ENCODE measurements at regions not wholly inside any gene's neighbourhood (a gene's known extent, or its start where the extent isn't known, plus 50 kb on each side); places are given as distances from the start of the nearest gene placed in this dataset.

DNA sequence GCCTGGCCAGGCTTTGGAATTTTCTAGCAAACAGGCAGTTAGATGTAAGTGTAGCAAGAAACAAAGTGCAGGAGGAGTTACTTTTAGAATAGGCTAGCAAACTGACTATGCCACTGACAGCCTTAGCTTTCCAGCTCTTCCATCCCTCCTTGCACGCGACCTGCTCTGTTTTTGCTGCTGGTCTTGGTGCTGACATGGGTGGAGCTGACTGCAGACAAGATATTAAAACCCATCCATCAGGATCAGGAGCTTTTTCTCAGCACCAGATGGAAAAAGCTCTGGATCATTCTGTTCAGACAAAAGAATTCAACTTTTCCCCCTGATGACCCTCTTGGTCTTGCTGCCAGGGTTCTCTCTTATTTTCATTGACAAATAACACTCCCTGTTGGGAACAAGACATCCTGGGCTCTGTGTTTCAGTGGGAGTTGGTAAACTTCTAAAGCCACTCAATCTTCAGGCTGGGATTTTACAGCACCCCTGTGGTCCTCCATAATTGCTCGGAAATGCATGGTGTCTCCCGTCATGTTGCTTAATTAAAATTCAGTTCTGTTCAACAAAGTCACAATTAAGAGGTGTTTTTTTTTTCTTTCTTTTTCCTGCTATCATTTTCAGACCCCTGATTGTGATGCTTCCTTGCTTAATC, 240.0 kb upstream of the LARGE1 start:
- no peak for DNase-seq

DNA sequence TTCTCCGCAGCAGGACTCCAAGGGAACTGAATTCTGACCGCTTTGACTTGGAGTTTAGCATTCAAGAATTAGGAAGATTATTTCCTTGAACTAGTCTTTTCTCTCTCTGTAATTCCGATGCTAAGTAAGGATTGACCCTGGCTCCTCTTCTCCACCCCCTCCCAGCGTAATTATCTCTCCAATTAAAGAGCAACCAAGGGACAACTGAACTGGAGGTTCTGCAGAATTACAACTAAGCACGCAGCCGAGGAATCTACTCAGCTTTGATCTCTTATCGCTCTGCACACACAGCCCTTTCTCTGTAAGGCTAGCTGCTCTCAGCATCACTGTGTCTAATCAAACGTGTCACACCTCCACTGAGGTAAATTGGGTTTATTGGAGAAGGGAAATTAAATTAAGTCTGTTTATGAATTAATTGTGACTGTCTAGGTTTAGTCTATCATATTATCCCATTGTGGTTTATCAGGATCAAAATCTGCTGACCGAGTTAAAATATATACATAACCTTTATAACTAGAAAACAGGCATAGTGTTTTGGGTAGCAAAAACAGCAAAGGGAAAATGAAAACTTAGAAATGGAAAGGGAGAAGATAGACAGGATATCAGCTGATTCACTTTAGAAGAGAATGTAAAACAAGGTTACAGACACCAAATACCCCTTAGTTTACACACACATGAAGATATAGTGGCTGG, 241.3 kb upstream of the LARGE1 start:
- no peak for DNase-seq

DNA sequence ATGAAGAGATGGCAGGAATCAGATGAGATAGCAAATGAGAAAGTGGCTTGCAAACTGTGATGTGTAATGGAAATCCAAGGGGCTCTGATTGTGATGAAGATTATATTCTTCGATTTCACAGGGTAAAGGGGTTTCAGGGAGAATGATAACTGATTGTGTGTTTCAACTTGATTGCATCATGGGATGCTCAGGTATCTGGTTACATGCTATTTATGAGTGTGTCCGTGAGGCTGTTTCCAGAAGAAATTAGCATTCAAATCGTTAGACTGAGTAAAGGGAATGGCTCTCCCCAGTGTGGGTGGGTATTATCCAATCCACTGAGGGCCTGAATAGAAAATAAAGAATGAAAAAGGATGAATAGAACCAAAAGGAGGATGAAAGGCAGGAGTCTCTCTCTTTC, 278.7 kb upstream of the LARGE1 start:
- DNase-seq: no peak

DNA sequence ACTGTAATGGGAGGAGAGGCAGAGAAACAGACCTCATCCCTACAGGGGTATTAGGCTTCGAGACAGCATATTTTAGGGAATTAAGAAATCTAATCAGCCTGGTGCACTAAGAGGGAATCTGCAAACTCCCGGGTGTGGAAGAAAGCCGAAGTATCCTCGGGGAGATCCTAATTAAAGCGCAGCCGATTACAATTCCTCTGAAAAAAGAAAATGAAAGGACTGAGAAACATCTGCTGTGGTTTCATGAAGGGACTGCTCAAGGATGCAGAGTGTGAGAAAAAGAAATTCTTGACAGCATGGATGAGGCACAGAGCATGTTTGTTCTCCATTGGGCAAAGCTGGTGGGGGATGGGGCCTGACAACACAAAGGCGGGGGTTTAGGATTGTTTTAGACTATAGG, 290.0 kb upstream of the LARGE1 start:
- no peak for DNase-seq

DNA sequence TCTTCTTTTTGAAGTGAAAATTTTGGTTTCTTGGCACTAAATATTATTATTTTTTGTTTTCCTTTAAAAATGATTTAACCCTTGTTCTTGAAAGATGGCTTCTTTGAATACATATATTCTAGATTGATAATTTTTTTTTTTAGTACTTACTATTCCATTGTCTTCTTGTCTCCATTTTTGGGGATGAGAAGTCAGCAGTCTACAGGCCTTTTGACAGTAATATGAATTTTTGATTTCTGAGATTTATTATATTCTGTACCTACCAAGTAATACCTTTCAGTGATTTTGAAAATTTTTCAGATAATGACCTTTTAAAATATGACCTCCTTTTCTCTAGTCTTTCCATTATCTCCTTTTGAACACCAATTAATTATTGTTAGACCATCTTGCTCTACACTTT, 294.1 kb upstream of the LARGE1 start:
- DNase-seq: no peak

DNA sequence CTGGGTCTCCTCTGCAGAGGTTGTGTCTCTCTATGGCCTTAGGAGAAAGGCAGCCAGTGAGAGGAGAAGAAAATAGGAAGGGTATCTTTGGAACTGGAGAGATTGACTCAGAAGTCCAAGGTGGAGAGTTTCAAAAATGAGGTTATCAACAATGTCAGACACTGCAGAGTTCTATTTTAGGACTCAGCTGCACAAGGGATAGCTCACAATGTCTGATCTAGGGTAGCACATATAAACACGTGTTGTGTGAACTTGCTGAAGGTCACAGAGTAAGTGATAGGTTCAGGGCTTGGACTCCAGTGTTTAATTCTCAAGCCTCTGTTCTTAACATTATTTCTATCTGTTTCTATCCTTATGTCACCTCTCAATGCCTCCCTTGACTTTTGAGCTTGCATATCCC, 305.0 kb upstream of the LARGE1 start:
- DNase-seq: no peak

DNA sequence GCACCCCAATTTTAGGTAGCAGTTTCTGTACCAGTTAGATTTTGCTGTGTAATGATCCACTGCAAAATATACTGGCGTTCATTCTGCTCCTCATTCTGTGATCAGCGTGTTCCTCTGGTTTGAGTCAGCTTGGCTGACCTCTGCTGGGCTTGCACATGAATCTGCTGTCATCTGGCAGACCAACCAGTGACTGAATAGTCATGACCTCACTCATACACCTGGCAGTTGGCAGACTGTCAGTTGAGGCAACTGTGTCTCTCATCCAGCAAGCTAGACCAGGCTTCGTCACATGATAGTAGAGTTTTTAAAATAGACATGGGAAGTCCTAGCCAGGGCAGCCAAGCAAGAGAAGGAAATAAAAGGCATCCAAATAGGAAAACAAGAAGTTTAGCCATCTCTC, 316.3 kb upstream of the LARGE1 start:
- no peak for DNase-seq

DNA sequence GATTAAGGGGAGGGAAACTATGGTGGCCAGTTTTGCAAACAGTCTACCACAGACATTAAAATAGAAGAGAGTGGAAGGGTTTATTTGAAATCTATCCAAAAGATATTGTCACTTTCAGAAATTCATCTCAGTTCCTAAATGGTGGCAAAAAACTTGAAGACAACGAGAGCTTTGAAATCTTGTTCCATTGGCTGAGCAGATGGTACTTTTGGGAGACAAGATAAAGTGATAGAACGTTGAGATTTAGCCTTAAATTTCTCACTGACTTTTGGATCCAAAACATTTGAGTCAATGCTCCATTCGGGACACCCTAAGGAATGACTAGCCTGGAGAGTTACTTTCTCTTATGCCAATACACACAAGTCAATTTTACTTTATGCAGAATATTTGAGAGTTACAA, 319.1 kb upstream of the LARGE1 start:
- no peak for DNase-seq

DNA sequence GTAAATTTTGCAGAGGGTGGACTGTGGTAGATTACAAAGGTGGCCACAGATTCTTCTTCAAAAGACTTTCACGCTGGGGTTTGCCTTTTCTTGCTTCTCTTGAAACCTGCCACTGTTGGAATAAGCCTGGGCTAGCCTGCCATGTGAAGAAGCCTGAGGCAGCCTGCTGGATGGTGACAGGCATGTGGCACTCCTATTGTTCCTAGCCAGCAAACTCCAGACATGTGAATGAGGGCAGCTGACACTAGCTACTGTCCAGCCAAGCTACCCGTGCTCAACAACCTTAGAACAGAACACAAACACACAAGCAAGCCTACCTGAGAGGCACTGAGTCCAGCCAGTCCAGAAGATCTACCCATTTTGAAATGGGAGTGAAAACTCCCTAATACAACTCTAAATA, 322.7 kb upstream of the LARGE1 start:
- no peak for DNase-seq

DNA sequence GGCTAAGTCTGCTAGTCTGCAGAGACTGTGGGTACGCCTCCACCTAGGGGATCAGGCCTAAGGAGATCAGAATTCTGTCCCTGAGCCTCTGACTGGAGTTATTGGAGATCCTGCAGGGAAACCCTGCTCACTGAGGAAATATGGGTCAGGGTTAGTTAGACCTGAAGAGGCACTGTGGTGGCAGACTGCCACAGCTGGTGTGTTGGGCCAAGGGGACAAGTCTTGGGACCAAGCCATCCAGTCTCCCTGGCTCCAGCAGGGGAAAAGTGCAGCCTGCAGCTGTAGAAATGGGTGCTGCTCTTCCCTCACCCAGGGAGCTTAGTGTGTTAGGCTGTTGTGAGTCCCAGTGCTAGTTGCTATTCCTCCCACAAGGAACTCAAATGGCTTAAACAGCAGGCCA, 334.8 kb upstream of the LARGE1 start:
- DNase-seq: no peak

DNA sequence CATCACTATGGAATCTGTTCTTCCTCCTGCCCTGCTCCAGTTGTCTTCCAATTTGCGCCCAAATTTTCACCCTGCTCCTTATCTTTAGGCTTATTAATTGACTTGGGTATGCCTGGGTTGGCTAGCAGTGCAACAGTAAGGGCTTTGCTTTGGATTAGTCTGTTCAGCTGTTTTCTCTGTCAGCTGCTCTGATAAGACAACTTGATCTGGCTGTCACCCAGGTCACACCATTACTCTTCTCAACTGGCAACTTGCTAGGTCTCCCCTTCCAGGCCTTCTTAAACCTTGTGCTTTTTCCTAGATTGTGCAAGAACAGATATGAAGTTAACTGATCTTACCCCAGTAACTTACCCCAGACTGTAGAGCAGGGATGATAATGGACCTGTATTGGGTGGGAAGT, 357.8 kb upstream of the LARGE1 start:
- no peak for DNase-seq

DNA sequence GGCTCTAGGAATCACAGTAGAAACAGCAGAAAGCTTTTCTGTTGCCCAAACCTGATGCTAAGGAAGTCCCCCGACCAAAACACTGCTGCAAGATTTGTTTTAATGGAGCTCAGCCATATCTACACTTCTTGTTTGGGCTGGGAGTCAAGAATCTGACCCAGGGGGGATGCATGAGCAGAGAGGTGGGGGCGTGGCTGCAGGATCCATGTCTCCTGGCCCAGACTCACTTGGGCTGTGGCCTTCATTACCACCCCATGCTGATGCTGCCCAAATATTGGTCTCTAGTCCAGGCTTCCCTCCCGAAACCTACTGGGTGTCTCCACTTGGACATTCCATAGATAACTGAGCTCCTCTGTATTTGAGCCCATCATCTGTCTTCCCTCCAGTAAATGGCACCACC, 361.5 kb upstream of the LARGE1 start:
- DNase-seq: no peak

DNA sequence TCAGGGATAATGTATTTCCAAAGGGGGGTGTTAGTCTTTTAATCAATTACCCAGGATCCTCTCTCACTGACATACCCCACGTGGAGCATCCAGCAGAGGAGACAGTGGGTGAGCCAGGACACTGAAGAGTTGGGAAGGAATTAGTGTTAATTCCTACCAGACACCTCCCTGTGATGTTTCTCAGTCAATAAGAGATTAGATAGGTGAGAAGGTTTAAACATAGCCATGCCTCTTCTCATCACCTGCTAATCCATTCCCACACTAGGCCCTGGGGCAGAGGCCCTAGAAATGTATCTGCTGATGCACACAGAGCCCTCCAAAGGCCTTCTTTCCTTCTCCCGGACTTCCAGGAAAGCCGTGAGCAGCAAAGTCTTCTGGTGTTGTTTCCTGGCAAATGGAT, 363.6 kb upstream of the LARGE1 start:
- DNase-seq: no peak

DNA sequence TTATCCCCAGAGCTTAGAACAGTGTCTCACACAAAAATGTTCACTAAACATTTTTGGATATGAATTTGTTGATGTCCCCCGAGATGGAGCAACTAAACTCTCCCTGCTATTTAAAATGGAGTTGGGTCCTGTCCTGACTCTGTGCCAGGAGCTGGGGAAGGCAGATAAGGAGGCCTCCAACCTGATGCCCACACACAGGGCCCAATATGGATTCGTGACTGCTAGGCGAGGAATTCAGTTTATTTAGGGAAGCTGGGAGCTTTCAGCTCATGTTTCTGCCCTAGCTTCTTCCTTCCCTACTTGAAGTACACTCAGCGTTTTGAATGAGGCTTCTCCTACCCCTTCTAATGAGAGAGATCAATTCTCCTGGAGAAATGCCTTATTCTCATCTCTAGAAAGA, 373.0 kb upstream of the LARGE1 start:
- no peak for DNase-seq

DNA sequence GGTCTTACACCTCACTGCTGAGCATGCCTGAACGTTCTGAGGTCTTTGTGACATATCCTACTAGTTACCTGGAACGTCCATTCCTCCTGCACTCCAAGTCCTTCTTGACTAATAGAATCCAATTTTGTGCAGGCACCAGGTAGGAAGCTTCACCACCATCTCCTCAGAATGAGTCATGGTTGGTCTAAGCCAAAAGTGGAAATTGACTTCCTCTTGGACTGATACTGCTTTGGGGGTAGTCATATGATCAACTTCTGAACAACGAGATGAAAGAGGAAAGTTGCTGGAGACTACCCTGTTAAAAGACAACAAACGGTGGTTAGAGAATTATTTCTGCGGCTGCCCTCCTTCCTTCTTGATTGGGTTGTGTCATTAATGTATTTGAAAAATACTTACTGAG, 374.2 kb upstream of the LARGE1 start:
- no peak for DNase-seq

DNA sequence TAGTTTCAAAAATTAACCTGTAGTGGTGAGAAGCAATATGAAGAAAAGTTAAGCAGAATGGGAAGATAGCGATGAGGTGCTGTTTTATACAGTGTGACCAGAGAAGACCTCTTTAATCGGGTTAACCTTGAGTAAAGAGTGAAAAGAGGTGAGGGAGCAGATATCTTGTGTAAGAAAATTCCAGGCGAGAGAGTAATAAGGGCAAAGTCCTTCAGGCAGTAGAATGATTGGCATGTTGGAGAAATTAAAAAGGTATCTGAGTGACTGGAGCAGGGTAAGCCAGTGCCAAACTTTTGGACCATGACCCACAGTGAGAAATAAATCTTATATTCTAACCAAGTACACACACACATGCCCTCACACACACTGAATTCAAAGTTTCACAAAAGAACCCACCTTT, 374.7 kb upstream of the LARGE1 start:
- DNase-seq: no peak

DNA sequence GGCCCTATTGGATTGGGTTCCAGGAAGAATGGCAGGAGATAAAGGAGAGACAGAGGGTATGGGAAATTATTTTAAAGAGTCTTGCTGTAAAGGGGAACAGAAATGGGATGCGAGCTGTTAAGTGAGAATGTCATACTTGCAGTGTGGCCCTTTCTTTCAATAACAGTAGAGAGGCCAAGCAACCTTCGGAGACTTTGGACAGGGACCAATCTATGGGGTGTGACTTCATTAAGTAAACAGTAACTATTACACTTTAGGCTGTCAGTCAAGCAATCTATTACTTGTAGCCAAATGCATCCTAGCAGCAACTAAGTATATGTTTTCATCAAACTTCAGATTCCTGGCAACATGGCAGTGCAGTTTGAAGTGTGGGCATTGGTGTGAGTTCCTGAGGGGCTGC, 376.2 kb upstream of the LARGE1 start:
- DNase-seq: no peak

DNA sequence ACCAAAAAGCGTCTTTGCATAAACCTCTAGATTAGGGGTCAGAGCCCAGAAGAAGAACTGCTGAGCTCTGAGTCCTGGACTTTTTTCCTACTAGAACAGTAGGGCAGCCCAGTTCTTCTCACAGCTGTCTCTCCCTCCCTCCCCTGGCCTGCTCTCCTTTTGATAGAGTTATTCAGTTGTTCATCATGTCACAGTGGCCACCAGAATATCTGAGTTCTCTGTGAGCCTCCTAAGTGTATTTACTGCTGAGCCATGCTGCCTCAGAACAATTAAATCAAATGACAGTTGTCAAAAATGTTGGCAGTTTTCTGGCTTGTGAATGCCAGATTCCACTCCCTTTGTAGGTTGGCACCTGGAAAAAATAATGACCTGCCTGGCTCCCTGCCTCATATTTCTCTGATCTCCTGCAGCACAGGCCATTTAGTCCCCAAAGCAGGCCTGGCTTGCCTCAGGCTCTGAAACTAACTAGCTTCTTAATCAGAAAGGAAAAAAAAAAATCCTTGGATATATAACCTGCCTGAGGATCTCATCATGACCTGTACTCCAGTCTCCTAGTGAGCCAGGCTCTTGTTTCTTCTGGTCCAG, 377.4 kb upstream of the LARGE1 start:
- DNase-seq: no peak

DNA sequence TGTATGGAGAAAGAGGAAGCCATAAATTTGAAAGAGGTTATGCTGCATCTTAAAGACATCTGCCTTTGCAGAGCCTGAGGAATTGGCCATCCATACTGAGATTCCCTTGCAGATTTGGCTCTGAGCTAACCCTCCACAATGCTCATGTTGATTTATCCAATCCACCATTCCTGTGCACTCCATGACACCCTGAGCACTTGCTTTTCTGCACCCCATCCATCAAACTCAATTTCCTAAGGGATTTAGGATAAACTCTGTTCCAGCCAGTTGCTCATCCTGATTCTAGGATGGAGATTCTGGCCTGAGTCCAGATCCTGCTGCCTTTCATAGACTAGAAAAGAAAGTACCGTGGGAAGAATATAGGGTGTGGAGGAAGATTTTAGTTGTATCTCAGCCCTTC, 379.2 kb upstream of the LARGE1 start:
- no peak for DNase-seq

DNA sequence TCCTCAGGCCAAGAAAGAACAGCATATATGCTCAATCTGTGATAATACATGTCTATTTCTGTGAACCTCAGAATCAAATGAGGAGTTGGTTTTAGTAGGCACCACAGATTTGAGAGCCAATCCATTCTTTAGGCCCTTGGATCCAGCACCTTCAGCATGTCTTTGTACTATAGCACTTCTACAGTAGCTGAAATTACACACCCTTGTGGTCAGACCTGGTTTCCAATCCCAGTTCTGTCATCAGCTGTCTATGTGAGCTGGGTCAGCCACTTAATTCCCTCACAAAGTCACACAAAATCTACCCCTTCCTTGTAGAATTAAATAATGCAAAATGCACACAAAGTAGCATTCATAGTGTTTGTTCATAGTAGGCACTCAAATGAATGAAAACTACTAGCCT, 381.3 kb upstream of the LARGE1 start:
- no peak for DNase-seq

DNA sequence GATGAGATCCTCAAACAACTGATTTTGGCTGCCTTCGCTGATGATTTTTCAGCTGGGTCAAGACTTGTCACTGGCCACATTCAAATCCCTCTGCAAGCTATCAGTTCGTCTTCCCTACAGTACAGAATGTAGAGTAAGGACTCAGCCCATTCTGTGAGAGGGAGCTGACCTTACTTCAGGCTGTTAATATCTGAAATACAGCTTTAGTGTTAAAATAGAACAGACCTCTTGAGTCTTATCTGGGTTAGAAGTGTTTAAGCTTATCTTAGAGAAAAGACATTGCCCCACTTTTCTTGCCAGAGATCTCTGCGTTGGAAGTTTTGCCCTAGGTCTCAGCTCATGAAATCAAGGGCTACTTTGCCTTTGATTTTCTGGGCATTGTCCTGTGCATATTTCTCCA, 383.4 kb upstream of the LARGE1 start:
- DNase-seq: no peak

DNA sequence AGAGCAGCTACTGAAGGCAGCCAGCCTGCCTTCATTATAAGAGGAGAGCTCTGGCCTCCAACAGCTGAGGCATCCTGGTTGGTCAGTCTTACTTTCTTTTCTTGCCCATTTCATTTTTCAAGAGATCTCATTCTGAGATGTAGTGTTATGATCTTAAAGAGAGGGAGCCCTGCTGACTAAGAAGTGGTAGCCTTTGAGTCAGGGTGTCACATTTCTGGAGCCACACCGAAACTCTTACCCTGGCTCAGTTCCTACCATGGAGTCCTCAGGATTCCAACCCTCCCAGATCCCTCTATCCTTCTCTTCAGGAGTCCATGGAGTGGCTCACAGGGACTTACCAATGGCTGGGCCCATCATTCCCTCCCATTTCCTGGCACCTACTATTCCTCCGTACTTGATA, 386.1 kb upstream of the LARGE1 start:
- no peak for DNase-seq

DNA sequence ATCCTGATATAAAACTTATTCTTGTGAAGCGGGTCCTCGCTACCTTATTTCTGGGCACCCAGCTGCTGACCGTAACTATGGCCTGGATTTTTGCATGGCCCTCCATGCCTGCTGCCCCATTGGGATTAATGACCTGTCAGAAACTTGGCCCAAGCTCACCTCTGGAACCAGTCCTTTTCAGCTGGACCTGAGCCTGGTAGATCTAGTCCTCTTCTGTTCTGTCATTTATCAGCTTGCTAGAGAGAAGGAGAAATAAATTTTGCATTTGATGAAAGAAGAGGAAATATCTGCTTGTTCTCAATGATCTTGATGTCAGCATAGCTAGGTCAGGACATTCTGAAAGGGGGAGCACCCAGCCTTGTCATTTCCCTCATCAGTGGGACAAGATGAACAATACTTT, 387.8 kb upstream of the LARGE1 start:
- DNase-seq: no peak

DNA sequence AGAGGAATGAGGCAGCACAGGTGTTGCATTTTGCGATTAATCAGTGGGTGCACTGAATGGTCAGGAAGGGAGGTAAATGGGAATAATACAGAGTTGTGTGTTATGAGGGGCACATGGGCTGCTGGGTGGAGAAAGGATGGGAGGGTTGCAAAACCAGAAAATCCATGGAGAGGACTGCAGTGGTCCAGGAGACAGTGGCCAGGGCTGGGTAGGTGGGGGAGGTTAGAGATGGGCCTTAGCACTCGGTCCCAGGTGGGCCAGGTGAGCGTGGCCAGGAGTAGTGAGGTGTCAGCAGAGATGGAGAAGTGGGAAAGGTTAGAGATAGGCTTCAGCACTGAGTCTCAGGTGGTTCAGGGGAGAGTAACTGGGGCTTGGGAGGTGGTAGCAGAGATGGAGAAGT, 399.1 kb upstream of the LARGE1 start:
- no peak for DNase-seq

DNA sequence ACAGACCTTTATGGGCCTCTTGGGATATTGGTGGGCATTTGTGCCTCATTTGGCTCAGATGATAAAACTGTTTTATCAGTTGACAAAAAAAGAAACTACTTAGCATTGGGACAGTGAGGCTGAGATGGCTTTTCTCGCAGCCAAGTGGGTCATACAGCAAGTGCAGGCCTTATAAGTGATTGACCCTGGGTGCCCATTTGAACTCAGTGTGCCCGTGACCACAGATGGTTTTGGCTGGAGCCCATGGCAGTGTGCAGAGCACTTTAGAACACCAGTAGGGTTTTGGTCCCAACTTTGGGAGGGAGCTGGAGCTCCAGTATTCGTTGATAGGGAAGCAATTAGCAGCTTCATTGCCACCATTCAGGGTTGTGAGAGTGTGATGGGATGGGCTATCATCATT, 404.5 kb upstream of the LARGE1 start:
- no peak for DNase-seq
